GM23248 (cell line): ENCODE measurements at regions not wholly inside any gene's neighbourhood (a gene's known extent, or its start where the extent isn't known, plus 50 kb on each side); places are given as distances from the start of the nearest gene placed in this dataset.
"Not testable (repeated sequence)": the region's sequence is repeated elsewhere in the genome, so short reads cannot be mapped to it uniquely, and the experiment has no call there.

Experiments used
- DNase-seq: peaks from one replicate; pipeline ENCODE4 v3.0.0-alpha.2; 2015
- H2AFZ ChIP-seq: fragments of 200-600 bp; sonication (generic); 2 replicates; pipeline ENCODE4 v1.6.1; 2016; ENCODE audit warnings: antibody characterized with exemption
- H3F3A ChIP-seq: fragments of 200-600 bp; sonication (generic); 2 replicates; pipeline ENCODE4 v1.6.1; 2016; ENCODE audit warnings: mild to moderate bottlenecking, antibody characterized with exemption, mixed run types; ENCODE audit not compliant: insufficient read depth
- H3K27ac ChIP-seq: fragments of 200-600 bp; sonication (generic); 2 replicates; pipeline ENCODE4 v1.5.1; 2016; ENCODE audit warnings: mild to moderate bottlenecking
- H3K27me3 ChIP-seq: fragments of 200-600 bp; sonication (generic); replicated peaks from 2 replicates; pipeline ENCODE4 v1.6.1; 2016; ENCODE audit warnings: mild to moderate bottlenecking; ENCODE audit not compliant: insufficient read depth
- H3K36me3 ChIP-seq: fragments of 200-600 bp; sonication (generic); 2 replicates; pipeline ENCODE4 v1.6.1; 2016; ENCODE audit warnings: low read depth, mild to moderate bottlenecking
- H3K4me1 ChIP-seq: fragments of 200-600 bp; sonication (generic); 2 replicates; pipeline ENCODE4 v1.6.1; 2016; ENCODE audit warnings: mild to moderate bottlenecking; ENCODE audit not compliant: insufficient read depth
- H3K4me2 ChIP-seq: fragments of 200-600 bp; sonication (generic); one replicate; pipeline ENCODE4 v1.6.1; 2016; ENCODE audit warnings: mild to moderate bottlenecking; ENCODE audit not compliant: unreplicated experiment
- H3K4me3 ChIP-seq: fragments of 200-600 bp; sonication (generic); 2 replicates; pipeline ENCODE4 v1.5.1; 2016; ENCODE audit warnings: mild to moderate bottlenecking
- H3K79me2 ChIP-seq: fragments of 200-600 bp; sonication (generic); 2 replicates; pipeline ENCODE4 v1.6.1; 2016; ENCODE audit warnings: mild to moderate bottlenecking; ENCODE audit not compliant: insufficient read depth
- H3K9ac ChIP-seq: fragments of 200-600 bp; sonication (generic); 2 replicates; pipeline ENCODE4 v1.6.1; 2016; ENCODE audit warnings: mild to moderate bottlenecking
- H3K9me2 ChIP-seq: fragments of 200-600 bp; sonication (generic); 2 replicates; pipeline ENCODE4 v1.6.1; 2016; ENCODE audit warnings: mixed run types, mild to moderate bottlenecking, moderate library complexity; ENCODE audit not compliant: insufficient read depth
- H3K9me3 ChIP-seq: fragments of 200-600 bp; sonication (generic); one replicate; pipeline ENCODE4 v1.6.1; 2017; ENCODE audit warnings: low read depth
- H4K20me1 ChIP-seq: fragments of 200-600 bp; sonication (generic); 2 replicates; pipeline ENCODE4 v1.6.0; 2016; ENCODE audit not compliant: insufficient read depth
- EZH2 ChIP-seq: fragments of 200-600 bp; sonication (generic); IDR thresholded peaks from 2 replicates; pipeline ENCODE4 v1.6.1; 2018; ENCODE audit warnings: antibody characterized with exemption, mild to moderate bottlenecking; ENCODE audit not compliant: insufficient read depth, poor library complexity, severe bottlenecking
- EZH2phosphoT487 ChIP-seq: fragments of 200-600 bp; sonication (generic); IDR thresholded peaks from 2 replicates; pipeline ENCODE4 v1.6.1; 2018; ENCODE audit warnings: antibody characterized with exemption, moderate library complexity, mild to moderate bottlenecking, low read depth; ENCODE audit not compliant: insufficient read depth
- WGBS, 2 experiments: methylation state at CpG; one replicate each; pipeline ENCODE4 v1.1.6; 2015 to 2017; ENCODE audit warnings: low lambda C conversion rate in 2 of 2, low coverage in 1 of 2; ENCODE audit errors: missing lambda C conversion rate in 2 of 2; 5-methylcytosine and 5-hydroxymethylcytosine counted together
- in situ Hi-C: fragments of 300-500 bp; cut with MboI; formaldehyde crosslinking; loops from 2 replicates; pipeline ENCODE4 v1.15.0; 2020

- Histone ChIP-seq H3K4me1 (peaks cover 8% of the 10 kb centered on the region), H4K20me1 (no peaks in the 10 kb centered on the region), H3K4me2 (no peak overlapping the region), H3F3A (peaks cover 24% of the 10 kb centered on the region), H3K36me3 (no peaks in the 10 kb centered on the region), H3K9me2 (no peaks in the 10 kb centered on the region), H3K27me3 (peaks cover 15% of the 10 kb centered on the region), H3K9ac (no peak overlapping the region), H3K79me2 (no peaks in the 10 kb centered on the region), H2AFZ (no peak overlapping the region; the same call in 1 of the 2 replicates), H3K27ac (no peak overlapping the region), H3K4me3 (no peak overlapping the region), H3K9me3 (no peaks in the 10 kb centered on the region)
- in situ Hi-C loops: no loop called here
- WGBS, 2 experiments: 58 to 60% methylated on average over 3 of the region's 3 CpGs
- no peak for DNase-seq
- TF ChIP-seq EZH2 (no peak), EZH2phosphoT487 (no peak)
Measured at GRCh38 chr6:27550692-27551091, 77.8 kb upstream of the ZNF184 start.

- in situ Hi-C loops, H3K27ac ChIP-seq, H3K4me2 ChIP-seq, H3K4me3 ChIP-seq, H3K9ac ChIP-seq, H3K79me2 ChIP-seq, DNase-seq, H3K36me3 ChIP-seq, H3K9me2 ChIP-seq, H3K9me3 ChIP-seq, H2AFZ ChIP-seq, H3K4me1 ChIP-seq, H4K20me1 ChIP-seq: not testable (repeated sequence)
- peaks cover 37% of the 10 kb centered on the region for H3F3A ChIP-seq
- peaks cover 16% of the 10 kb centered on the region; the same call in 1 of the 2 replicates for H3K27me3 ChIP-seq
- WGBS, 2 experiments: 76 to 77% methylated on average over 10 to 14 of the region's 14 CpGs
Measured at GRCh38 chr6:27549241-27549598, 76.3 kb upstream of the ZNF184 start.

- Histone ChIP-seq H3K9ac (no peak overlapping the region), H3K27ac (no peak overlapping the region)
- DNase-seq: peak; percentile 59
Measured at GRCh38 chr6:27547157-27548075, 74.5 kb upstream of the ZNF184 start.

GRCh38 chr6:27546522-27546921 lies 73.6 kb upstream of the ZNF184 start:
- 82 to 84% methylated on average over 7 of the region's 7 CpGs for WGBS, 2 experiments
- no peak overlapping the region for H3K4me2 ChIP-seq
- H3K36me3 ChIP-seq: no peaks in the 10 kb centered on the region
- peaks cover 8% of the 10 kb centered on the region for H3K4me1 ChIP-seq
- no peak overlapping the region for H3K9ac ChIP-seq
- H3K9me2 ChIP-seq: no peaks in the 10 kb centered on the region
- 0 out of 2 replicates have a peak, but pooled peaks cover 8% of the 10 kb centered on the region for H3K27me3 ChIP-seq
- H3K4me3 ChIP-seq: no peak overlapping the region
- H3K9me3 ChIP-seq: no peaks in the 10 kb centered on the region
- DNase-seq: no peak
- no peak overlapping the region for H2AFZ ChIP-seq
- H3F3A ChIP-seq: peaks cover 30% of the 10 kb centered on the region
- H3K27ac ChIP-seq: no peak overlapping the region
- TF ChIP-seq EZH2phosphoT487 (no peak), EZH2 (no peak)
- no peaks in the 10 kb centered on the region for H4K20me1 ChIP-seq
- no peaks in the 10 kb centered on the region for H3K79me2 ChIP-seq
- in situ Hi-C loops: no loop called here

More at GRCh38 chr6:27547157-27548075, 74.5 kb upstream of the ZNF184 start:
- peaks cover 8% of the 10 kb centered on the region for H3K4me1 ChIP-seq
- no peaks in the 10 kb centered on the region for H3K79me2 ChIP-seq
- 0 out of 2 replicates have a peak overlapping the region, but pooled peaks have one; percentile 31 for H2AFZ ChIP-seq
- in situ Hi-C loops: no loop called here
- H4K20me1 ChIP-seq: no peaks in the 10 kb centered on the region
- WGBS, 2 experiments: 24 to 28% methylated on average over 23 of the region's 23 CpGs
- H3K27me3 ChIP-seq: 0 out of 2 replicates have a peak, but pooled peaks cover 8% of the 10 kb centered on the region
- H3K9me2 ChIP-seq: no peaks in the 10 kb centered on the region
- H3K4me3 ChIP-seq: peak overlapping the region; percentile 65
- no peak for TF ChIP-seq EZH2phosphoT487
- peaks cover 30% of the 10 kb centered on the region for H3F3A ChIP-seq
- H3K4me2 ChIP-seq: peak overlapping the region; percentile 71
- H3K9me3 ChIP-seq: no peaks in the 10 kb centered on the region
- no peaks in the 10 kb centered on the region for H3K36me3 ChIP-seq
